Islet of Langerhans (tissue), 1 donor: ENCODE measurements at regions not wholly inside any gene's neighbourhood (a gene's known extent, or its start where the extent isn't known, plus 50 kb on each side); places are given as distances from the start of the nearest gene placed in this dataset.
A peak's percentile ranks its signal among the peaks of the same experiment; 100 is the strongest.

Experiments
- FAIRE-seq: peaks from one replicate; lab custom pipeline; 2011; peaks lifted over from hg19 to GRCh38; lab: Jason Lieb, UNC

GRCh38 chr2:161030260-161031063 is 129.8 kb upstream of the TANK start:
- no peak for FAIRE-seq

GRCh38 chr2:161031511-161031910 is 128.7 kb upstream of the TANK start:
- FAIRE-seq, result no peak

- no peak for FAIRE-seq
Measured at GRCh38 chr2:161032635-161033034, 127.6 kb upstream of the TANK start.

- FAIRE-seq, result no peak
Measured at GRCh38 chr2:161033059-161033660, 127.1 kb upstream of the TANK start.

DNA sequence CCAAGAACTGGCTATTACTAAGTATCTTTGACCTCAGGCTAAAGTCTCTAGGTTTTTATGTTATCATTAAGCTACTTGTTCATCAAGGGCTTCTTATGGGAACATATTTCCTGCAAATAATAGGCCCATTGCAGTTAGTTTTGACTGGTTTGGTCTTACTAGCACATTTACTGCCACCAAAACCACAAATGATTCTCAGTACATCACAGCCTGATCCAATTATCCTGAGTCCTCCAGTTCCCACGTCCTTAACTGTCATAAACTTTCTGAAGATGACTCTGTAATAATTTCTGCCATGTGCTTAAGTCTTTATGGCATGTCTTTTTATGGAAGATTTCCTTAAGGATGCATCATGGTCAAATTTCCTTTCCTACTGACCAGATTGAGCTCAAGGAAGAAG is 123.3 kb upstream of the TANK start:
- no peak for FAIRE-seq

DNA sequence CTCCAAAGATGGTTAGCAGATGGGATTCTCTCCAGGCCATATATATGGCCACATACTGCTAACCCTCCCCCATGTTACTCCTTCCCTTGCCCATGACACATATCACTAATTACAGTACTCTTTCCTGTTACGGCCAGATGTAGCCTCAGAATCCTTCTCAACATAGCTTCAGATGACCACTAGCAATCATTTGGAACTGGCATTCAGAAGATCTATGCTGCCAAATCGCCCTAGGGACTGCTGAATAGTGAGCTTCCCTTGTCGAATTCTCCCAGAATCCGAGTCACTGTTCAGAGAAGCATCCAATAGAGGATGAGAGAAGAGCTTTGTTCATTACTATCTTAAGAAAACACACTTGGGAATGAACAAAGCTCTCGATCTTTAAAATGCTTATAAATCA is 121.2 kb upstream of the TANK start:
- FAIRE-seq, result no peak

- FAIRE-seq, result no peak
Measured at GRCh38 chr2:161041356-161041755, 118.9 kb upstream of the TANK start.

GRCh38 chr2:161042990-161043625 is 117.1 kb upstream of the TANK start:
- no peak for FAIRE-seq

DNA sequence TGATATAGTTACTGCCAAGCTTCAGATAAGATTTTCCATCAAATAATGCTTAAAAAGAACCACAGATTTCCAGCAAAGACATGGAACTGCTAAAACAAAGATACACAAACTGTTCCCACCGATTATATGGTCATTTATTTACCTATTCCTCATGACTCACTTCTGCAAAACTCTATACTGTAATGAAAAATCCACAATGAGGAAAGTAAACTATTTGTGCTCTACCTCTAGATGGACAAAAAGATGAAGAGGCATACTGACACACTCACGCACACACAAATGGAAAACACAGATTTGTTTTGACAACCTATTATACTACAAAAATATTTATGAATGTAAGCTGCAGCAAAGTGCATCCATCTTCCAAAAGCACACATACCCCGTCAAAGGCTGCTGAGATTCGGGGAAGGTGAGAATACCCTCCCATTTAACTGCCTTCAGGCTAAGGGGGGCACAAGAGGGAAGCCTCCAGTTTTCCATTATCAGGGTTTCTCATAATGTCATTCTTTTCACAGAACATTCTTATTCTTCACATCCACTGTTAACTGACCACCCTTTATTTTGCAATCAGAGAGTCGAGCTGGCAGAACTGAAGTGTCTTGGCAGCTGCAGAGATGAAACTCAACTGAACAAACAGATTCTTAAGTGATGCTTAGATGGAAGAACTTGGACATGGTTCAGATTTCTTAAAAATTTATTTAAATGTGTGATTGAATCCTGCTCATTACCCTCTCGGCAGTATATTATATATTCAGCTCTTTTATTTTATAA is 115.9 kb upstream of the TANK start:
- no peak for FAIRE-seq

GRCh38 chr2:161044921-161045320 is 115.3 kb upstream of the TANK start:
- no peak for FAIRE-seq

GRCh38 chr2:161045726-161046125 is 114.5 kb upstream of the TANK start:
- no peak for FAIRE-seq

GRCh38 chr2:161046876-161047275 is 113.4 kb upstream of the TANK start:
- FAIRE-seq, result no peak

- FAIRE-seq, result no peak
Measured at GRCh38 chr2:161048317-161048716, 111.9 kb upstream of the TANK start.

GRCh38 chr2:161049559-161049958 is 110.7 kb upstream of the TANK start:
- no peak for FAIRE-seq

DNA sequence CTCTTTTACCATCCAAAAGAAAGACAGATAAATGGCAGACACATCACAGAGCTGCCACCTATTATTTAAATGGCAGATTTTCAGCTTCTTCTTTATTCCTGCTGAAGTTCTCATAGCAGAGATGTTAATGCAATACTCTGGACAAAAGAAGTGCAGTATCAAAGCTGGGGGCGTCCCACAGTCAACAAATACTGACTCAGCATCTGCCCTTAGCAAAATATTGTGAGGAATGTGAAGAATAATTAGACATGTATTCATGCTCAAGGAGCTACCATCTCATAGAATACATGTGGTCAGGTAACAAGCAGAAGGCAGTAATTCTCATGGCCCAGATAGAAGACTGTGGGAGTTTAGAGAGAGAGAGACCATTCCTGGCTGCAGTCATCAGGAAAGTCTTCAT is 108.0 kb upstream of the TANK start:
- FAIRE-seq, result no peak

GRCh38 chr2:161055289-161055688 is 104.9 kb upstream of the TANK start:
- FAIRE-seq, result no peak

DNA sequence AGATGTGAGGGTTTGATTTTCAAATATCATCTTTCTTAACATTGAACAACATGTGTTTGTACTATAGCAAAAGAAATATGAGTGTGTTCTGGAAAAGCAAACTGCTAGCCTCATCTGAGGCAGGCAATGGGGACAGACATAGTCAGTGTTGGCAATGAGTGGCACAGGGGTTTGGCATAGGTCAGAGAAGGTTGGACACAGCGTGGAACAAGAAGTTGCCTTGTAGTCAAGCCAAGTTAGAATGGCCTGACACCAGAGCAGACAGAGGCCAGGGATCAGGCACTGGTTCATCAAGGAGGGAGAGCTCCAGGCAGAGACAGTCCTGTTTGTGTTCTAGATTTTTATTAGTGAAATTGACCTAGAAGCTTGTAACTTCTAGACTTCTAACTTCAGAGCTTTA is 100.8 kb upstream of the TANK start:
- no peak for FAIRE-seq

DNA sequence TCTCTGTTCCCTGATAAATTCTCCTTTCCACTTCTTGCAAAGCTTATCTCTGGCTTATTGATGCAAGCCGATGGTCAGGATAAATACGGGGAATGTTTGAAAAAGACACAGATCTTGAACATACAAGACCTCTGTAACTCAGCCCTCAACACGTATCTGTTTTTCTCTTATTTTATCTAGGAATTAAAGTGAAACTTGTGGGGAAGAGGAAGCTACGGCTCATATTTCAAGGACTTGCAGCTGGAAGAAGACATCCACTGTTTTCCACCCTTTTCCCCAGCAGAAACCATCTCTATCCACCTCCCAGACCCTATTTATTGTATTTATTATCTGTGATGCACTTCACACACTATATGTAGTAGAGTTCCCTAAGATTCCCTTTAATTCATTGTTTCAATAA is 98.4 kb upstream of the TANK start:
- no peak for FAIRE-seq

GRCh38 chr2:161063157-161063945 is 96.9 kb upstream of the TANK start:
- FAIRE-seq, result peak; percentile 62

GRCh38 chr2:161063946-161064306 is 96.3 kb upstream of the TANK start:
- no peak for FAIRE-seq

- no peak for FAIRE-seq
Measured at GRCh38 chr2:161067846-161068350, 92.3 kb upstream of the TANK start.

DNA sequence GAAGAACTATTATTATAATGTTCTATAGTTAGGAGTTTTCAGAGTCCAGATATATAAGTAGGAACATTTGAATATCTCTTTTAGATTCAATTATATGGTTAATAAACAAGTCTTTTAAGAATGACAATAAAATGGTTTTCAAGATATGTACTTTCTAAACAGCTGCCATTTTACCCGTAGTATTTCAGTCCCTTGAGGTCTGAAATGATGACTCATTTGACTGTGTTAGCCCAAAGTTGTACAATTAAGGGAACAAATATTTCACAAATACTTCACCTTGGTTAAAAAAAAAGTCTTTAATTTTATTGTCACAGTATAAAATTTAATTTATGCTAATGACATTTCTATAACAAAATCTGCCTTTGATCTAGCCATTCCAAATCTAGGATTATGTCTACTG is 91.6 kb upstream of the TANK start:
- no peak for FAIRE-seq
